ENCODE measurements at regions not wholly inside any gene's neighbourhood (a gene's known extent, or its start where the extent isn't known, plus 50 kb on each side); places are given as distances from the start of the nearest gene placed in this dataset.

DNA sequence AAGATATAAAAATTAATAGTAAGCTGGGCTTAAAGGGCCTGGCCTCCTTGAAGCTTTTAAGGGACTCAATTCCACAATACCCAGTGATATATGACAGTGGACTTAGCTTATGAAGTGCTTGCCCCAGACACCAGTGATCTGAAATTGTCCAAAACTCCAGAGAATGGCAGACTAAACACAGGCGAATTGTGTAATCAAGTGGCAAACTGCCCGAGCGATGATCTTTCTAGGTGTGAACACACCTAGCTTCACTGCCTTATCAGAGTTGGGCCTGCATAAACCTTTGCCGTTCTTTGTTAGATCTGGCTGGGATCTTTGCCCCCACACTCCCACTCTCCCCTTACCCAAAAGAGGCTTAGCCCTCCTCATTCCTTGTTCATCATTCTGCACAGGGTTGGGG lies 62.5 kb upstream of the SH3RF1 start:
- no peaks in the 10 kb centered on the region for H3K4me1 ChIP-seq
- TF ChIP-seq POLR2A (IDR thresholded peaks at IDR 0.05) (no peak), POLR2AphosphoS5 (IDR thresholded peaks at IDR 0.05) (no peak), EP300 (IDR thresholded peaks at IDR 0.05; ENCODE audit: low read depth) (no peak)
- TF ChIP-seq, protein P1, sequence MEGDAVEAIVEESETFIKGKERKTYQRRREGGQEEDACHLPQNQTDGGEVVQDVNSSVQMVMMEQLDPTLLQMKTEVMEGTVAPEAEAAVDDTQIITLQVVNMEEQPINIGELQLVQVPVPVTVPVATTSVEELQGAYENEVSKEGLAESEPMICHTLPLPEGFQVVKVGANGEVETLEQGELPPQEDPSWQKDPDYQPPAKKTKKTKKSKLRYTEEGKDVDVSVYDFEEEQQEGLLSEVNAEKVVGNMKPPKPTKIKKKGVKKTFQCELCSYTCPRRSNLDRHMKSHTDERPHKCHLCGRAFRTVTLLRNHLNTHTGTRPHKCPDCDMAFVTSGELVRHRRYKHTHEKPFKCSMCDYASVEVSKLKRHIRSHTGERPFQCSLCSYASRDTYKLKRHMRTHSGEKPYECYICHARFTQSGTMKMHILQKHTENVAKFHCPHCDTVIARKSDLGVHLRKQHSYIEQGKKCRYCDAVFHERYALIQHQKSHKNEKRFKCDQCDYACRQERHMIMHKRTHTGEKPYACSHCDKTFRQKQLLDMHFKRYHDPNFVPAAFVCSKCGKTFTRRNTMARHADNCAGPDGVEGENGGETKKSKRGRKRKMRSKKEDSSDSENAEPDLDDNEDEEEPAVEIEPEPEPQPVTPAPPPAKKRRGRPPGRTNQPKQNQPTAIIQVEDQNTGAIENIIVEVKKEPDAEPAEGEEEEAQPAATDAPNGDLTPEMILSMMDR (IDR thresholded peaks at IDR 0.05): no peak
- no peaks in the 10 kb centered on the region for H3K9me3 ChIP-seq
- no peaks in the 10 kb centered on the region for H3K36me3 ChIP-seq
- no peak overlapping the region for H3K27ac ChIP-seq
- H3K4me3 ChIP-seq: no peak overlapping the region
- in situ Hi-C loops (cut with MboI; ENCODE audit: low pct_ligation_motif_present in 1 of 4, low pct_unique_long_range_greater_than_20kb in 1 of 4, low sequenced_read_pairs in 3 of 4): no loop called here
- intact Hi-C loops (cut with DNase I; ENCODE audit: low total_unique reads): no loop called here
- no peak for DNase-seq
- no peaks in the 10 kb centered on the region for H3K27me3 ChIP-seq
- WGBS, 2 donors (ENCODE audit: low coverage in 1 of 2): 86 to 95% methylated on average over 1 to 4 of the region's 4 CpGs

DNA sequence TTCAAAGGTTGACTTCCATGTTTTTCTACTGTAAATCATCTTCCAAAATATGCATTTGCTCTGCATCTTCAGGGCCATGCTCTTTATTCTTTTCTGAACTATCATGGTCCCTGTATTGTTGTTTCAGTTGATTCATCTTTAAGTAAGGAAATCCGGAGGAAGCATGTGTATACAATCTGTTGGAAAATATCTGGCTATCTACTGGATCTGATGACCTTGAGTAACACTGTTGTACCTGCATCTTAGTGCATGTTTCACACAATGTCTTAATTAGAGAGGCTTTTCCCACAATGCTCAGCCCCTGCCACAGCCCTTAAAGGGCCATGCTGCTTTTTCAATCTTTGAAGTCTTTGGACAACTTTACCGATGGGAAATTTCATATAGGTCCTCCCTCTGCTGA lies 61.8 kb upstream of the SH3RF1 start:
- in situ Hi-C loops (cut with MboI; ENCODE audit: low pct_ligation_motif_present in 1 of 4, low pct_unique_long_range_greater_than_20kb in 1 of 4, low sequenced_read_pairs in 3 of 4) (no loop called here), intact Hi-C loops (cut with DNase I; ENCODE audit: low total_unique reads) (no loop called here)
- no peaks in the 10 kb centered on the region for H3K9me3 ChIP-seq
- H3K4me1 ChIP-seq: no peaks in the 10 kb centered on the region
- TF ChIP-seq, protein P1 (IDR thresholded peaks at IDR 0.05): no peak
- no peak for TF ChIP-seq EP300 (IDR thresholded peaks at IDR 0.05; ENCODE audit: low read depth)
- TF ChIP-seq POLR2A (IDR thresholded peaks at IDR 0.05): no peak
- TF ChIP-seq POLR2AphosphoS5 (IDR thresholded peaks at IDR 0.05): no peak
- H3K27me3 ChIP-seq: no peaks in the 10 kb centered on the region
- 75 to 90% methylated on average over 2 of the region's 2 CpGs for WGBS, 2 donors (ENCODE audit: low coverage in 1 of 2)
- no peak overlapping the region for H3K4me3 ChIP-seq
- DNase-seq: no peak
- no peak overlapping the region for H3K27ac ChIP-seq
- no peaks in the 10 kb centered on the region for H3K36me3 ChIP-seq

GRCh38 chr4:169330811-169331210 lies 60.1 kb upstream of the SH3RF1 start:
- Histone ChIP-seq H3K27me3 (no peaks in the 10 kb centered on the region), H3K4me3 (no peak overlapping the region), H3K27ac (no peak overlapping the region), H3K36me3 (no peaks in the 10 kb centered on the region), H3K4me1 (no peaks in the 10 kb centered on the region), H3K9me3 (no peaks in the 10 kb centered on the region)
- 81 to 86% methylated on average over 8 to 13 of the region's 13 CpGs for WGBS, 2 donors (ENCODE audit: low coverage in 1 of 2)
- TF ChIP-seq EP300 (IDR thresholded peaks at IDR 0.05; ENCODE audit: low read depth): no peak
- no peak for TF ChIP-seq POLR2A (IDR thresholded peaks at IDR 0.05)
- TF ChIP-seq, protein P1 (IDR thresholded peaks at IDR 0.05): no peak
- TF ChIP-seq POLR2AphosphoS5 (IDR thresholded peaks at IDR 0.05): no peak
- no peak for DNase-seq
- intact Hi-C loops (cut with DNase I; ENCODE audit: low total_unique reads) (no loop called here), in situ Hi-C loops (cut with MboI; ENCODE audit: low pct_ligation_motif_present in 1 of 4, low pct_unique_long_range_greater_than_20kb in 1 of 4, low sequenced_read_pairs in 3 of 4) (no loop called here)

- 89 to 91% methylated on average over 6 of the region's 6 CpGs for WGBS, 2 donors (ENCODE audit: low coverage in 1 of 2)
- no peak for TF ChIP-seq POLR2AphosphoS5 (IDR thresholded peaks at IDR 0.05)
- TF ChIP-seq POLR2A (IDR thresholded peaks at IDR 0.05): no peak
- TF ChIP-seq, protein P1 (IDR thresholded peaks at IDR 0.05): no peak
- TF ChIP-seq EP300 (IDR thresholded peaks at IDR 0.05; ENCODE audit: low read depth): no peak
Observed at GRCh38 chr4:169330095-169330494, 59.3 kb upstream of the SH3RF1 start.

More at GRCh38 chr4:169330095-169330494, 59.3 kb upstream of the SH3RF1 start:
- Histone ChIP-seq H3K4me3 (no peak overlapping the region), H3K9me3 (no peaks in the 10 kb centered on the region), H3K27ac (no peak overlapping the region), H3K27me3 (no peaks in the 10 kb centered on the region), H3K4me1 (no peaks in the 10 kb centered on the region), H3K36me3 (no peaks in the 10 kb centered on the region)
- intact Hi-C loops (cut with DNase I; ENCODE audit: low total_unique reads) (no loop called here), in situ Hi-C loops (cut with MboI; ENCODE audit: low pct_ligation_motif_present in 1 of 4, low pct_unique_long_range_greater_than_20kb in 1 of 4, low sequenced_read_pairs in 3 of 4) (no loop called here)
- no peak for DNase-seq

Data from transverse colon (tissue), 4 donors.